NCI-H526 treated with DMSO at 0.1 percent for 48 hours (cell line): ENCODE measurements at regions not wholly inside any gene's neighbourhood (a gene's known extent, or its start where the extent isn't known, plus 50 kb on each side); places are given as distances from the start of the nearest gene placed in this dataset.

Experiments used
- DNase-seq: peaks from one replicate; lab custom pipeline; 2025; lab: John Stamatoyannopoulos, UW

DNA sequence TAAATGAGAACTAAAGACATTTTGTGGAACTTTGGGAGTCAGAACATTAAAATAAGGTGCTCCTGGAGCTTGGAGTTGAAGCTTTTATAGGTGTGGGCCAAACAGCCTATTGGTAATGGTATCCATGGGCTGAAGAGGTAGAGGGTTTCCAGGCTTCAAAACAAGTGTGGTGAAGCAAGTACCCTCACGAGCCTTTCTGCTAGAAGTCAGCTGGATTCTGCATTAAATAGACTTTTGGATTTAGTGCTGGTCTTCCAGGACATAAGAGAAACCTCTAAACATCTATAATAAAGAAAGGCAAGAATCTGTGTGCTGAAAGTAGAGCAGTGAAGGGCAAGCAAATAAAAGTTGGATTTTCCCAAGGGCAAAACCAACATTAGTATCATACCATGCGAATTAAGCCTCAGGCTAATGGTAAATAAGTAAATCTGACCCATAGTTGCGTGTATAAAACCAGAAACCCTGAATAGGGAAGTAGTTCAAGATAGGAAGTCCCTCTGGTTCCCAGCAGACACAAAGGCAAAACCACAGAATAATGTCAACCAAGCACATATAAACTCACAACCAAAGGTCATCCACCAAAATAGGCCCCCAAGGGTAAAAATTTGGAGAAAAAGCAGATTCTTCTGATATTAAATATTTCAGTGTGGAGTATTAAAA lies 306.3 kb downstream of the TLE4 start:
- no peak for DNase-seq

- DNase-seq: no peak
These were observed 296.9 kb downstream of the TLE4 start for GRCh38 chr9:79868567-79869189.

DNA sequence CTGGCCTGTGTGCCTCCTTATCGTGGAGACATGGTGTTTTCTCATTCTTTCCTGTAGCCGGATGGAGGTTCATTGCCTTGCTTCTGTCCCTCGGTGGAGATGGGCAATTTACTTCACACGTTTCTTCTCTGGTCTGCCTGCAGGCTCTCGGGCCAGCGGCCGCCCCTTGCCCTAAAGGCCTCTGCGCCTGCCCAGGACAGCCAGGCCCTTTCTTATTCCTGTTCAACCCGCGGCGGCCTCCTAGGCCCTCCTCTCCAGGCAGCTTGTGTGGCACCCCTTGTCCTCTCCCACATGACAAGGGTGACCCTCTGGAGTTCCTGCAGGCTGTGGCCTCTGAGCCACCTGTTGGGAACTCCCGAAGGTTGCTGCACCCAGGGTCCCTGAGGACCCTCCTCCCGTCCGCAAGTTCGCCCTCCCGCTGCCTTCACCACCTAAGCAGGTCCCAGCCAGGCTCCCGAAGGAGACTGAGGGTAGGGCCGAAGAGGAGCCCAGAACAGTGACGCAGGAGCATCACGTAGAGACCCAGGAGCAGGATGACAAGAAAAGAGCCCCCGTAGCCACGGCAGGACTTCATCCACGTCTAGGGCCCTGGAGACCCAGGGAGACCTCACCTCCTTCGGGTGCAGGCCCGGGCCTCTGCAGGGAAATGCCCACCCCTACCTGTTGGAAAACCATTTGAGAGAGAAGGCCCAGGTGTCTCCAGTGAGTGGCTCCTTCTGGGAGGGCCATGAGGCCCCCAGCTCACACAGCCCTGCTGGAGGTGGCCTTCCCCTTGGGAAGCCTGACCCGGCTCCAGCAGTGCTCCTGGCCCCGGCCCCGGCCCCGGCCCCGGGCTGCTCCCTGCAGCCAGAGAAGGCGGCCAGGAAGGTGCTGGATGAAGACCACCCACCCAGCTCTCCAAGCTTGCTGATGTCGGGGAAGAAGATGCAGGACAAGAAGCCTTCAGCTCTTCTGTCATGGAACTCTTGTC lies 291.4 kb downstream of the TLE4 start:
- no peak for DNase-seq

DNA sequence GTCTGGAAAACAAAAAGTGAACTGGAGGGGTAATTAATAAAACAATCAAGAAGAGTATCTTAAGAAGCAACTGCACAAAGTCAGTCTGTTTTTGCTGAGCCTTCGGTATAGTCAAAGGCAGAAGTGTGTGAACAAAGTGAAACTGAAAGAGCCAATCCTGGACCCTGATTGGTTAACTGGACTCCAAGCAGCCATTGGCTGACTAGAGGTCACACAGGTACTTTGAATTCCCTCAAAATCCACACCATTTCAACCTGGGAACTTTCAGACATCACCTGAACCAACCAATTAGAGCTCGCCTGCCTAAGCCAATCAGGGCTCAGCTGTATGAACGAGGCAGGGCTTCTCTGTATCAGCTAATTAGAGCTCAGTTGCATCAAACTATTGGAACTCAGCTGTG lies 286.7 kb downstream of the TLE4 start:
- no peak for DNase-seq

GRCh38 chr9:79857188-79857587 lies 285.4 kb downstream of the TLE4 start:
- DNase-seq: no peak

DNA sequence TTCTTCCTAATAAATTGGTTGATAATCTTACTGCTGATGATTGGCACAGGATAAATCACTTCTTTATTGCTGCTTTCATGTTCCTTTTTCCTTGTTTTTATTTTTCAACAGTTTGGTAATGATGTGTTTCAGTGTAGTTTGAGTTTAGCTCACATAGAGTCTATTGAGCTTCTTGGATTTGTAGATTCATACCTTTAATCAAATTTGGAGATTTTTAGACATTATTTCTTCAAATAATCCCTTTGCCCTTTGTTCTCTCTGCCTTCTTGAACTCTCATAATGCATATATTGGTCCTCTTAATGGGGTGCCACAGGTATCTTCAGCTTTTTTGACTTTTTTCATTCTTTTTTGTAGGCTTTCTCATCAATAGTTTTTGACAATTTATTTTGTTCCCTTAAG lies 275.3 kb downstream of the TLE4 start:
- no peak for DNase-seq

DNA sequence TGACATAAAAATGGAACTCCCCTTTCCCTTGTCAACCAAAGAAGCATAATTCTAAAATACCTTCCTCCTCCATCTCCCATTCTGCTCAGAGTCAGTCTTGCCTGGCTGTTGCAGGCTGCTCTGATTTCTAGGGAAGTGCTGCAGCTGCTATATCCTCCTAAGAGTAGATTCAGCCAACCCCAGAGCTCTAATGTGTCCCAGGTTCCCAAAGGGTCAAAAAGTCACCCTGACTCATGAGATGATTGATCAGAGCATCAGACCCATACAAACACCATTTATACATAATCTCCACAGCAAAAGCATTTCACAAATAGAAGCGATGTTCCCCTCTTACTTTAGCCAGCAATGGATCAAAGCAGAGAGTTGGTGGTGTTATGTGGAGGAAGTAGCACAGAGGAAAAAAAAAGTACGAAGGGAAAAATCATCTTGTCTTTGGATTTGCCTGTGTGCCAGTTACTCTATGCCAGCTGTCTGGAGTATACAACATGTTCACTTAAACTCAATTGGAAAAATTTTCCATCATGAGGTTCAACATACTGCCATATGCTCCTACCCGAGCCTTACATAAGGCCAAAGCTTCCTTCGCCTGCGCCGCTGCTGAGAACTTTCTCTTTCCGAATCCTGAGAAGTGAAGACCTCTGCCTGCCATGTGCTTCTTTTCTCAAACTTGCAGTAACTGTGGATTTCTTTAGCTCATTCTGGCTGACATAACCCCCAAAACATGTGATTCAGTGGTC lies 258.0 kb downstream of the TLE4 start:
- DNase-seq: no peak

- no peak for DNase-seq
These were observed 252.5 kb downstream of the TLE4 start for GRCh38 chr9:79824265-79824664.

DNA sequence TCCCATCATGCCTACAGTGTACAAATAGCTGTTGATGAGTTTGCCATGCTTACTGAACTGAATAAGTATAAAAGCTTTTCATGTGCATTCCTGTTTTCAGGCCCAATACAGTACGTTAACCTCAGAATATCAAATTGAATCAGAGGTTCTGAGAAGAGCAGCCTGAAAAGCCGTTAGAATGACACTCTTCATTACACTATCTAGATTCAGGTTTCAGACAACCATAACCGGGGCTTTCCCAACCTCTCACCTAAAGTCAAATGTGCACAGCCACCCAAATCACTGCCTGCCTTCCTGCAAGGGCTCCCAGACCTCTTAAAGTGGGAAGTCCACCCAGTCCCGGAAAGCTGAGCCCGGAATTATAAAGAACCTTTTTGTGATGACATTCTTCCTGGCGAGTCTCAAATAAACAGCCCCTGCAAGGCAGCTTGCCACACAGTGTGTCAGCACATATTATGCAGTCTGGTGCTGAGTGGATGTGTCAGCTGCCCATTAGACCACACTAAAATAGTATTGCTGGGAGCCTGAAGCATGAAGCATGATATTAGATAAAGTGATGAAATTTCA lies 245.8 kb downstream of the TLE4 start:
- DNase-seq: no peak

GRCh38 chr9:79813258-79813638 lies 241.5 kb downstream of the TLE4 start:
- DNase-seq: no peak

DNA sequence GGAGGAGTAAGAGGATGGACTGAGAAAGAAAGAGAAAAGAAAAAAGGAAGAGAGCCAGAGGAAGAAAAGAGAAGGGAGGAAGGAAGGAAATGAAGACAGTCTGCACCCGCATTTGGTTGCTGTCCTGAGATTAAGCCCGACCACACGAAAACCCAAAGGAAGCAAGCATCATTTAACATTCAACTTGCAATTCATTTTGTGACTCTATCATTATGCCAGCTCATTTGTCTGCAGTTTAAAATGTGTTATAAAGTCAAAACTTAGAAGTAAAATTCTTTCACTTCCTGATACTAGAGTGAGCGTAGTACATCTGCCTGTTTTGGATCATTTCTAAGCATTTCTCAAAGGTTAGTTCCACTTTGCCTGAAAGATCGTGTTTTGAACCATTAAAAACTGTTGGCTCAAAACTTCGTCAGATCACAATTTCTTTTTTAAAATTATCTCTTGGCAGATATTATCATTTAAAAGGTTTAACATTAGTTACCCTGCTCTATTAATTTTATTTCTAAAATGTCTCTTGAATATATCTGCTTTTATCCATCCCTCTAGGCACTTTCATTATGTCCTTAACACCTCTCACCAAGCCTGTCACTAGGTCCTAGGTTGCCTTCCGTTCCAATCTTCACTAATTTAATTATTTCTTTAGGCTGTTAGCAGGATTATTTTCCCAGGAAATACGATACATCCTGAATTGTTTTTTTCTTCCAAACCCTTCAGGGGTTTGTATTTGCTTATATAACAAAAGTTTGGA lies 240.9 kb downstream of the TLE4 start:
- DNase-seq: no peak

DNA sequence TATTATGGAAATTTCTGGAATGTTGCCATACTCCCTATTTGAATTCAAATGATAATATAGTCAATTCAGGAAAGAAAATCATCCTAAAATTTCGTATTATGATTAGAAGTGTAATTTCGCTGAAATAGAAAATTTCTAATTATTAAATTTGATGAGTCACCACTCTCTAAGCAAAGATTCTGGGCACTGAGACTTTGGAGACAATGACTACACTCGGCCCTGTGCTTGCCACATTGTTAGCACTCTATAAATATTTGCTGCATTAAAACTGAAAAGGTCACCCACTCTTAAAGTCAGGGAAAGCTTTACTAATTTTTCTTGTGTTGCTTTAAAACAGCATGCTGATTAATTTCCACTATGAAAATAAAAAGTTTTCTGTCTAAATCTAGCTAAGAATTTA lies 240.3 kb downstream of the TLE4 start:
- no peak for DNase-seq

- DNase-seq: no peak
These were observed 238.2 kb downstream of the TLE4 start for GRCh38 chr9:79809931-79810330.

DNA sequence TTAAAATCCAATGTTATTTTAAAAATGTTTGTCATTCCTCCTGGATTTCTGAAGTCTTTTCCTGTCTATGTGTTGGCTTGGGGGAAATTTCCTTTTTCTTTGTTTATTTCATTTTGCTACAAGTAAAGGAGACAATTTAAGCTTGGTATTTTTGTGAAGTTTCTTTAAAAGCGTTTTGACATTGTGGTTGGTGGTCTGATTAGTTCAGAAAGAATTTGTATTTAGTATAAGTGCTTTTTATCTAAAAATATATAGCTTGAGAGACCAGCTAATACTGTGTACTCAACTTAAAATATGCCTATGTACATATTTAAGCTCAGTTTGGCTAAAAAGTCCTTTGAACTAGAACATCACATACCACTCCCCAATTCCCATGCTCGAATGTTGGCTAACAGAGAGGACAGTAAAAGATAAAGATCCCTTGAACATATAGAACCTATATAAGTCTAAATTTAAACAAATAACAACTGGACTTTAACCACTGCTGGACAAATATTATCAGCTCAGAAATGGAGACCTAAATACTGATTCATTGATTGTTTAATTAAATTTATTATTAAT lies 237.6 kb downstream of the TLE4 start:
- no peak for DNase-seq

DNA sequence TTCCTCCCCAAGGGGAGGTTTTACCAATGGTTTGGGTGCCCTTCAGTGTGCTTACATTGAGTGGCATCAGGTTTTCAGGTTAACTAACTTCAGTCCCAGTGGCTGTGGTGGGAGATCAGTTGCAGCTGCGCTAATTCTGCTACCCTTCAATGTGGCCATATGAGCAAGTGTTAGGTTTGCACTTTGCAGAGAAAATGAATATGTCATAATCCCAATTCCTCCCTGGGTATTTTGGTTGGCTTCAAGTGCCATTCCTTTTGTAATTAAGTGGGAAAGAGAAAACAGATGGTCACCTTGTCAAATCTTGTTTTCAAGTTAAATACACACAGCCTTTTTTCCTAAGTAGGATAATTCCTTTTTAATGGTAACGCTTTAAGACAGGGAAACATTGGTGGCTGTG lies 236.2 kb downstream of the TLE4 start:
- DNase-seq: no peak

DNA sequence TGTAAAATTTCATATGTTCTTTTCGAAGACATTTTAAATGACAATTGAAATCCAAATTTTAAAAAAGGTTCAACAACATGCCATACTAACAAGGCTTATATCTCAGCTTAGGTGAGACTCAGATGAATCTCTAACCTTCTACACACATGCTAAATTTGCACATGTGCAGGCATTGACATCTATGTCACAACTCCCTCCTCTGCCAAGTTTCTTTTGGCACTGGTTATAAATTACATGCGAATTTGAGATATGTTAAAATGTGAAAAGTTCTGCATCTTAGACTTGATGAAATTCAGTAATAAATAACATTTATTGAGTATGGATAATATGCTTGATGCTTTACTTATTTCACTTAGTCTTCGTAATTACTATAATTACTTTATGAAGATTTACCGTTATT lies 234.3 kb downstream of the TLE4 start:
- no peak for DNase-seq

GRCh38 chr9:79801459-79801858 lies 229.7 kb downstream of the TLE4 start:
- DNase-seq: no peak

GRCh38 chr9:79800578-79800977 lies 228.8 kb downstream of the TLE4 start:
- no peak for DNase-seq

GRCh38 chr9:79799691-79800335 lies 228.0 kb downstream of the TLE4 start:
- no peak for DNase-seq

DNA sequence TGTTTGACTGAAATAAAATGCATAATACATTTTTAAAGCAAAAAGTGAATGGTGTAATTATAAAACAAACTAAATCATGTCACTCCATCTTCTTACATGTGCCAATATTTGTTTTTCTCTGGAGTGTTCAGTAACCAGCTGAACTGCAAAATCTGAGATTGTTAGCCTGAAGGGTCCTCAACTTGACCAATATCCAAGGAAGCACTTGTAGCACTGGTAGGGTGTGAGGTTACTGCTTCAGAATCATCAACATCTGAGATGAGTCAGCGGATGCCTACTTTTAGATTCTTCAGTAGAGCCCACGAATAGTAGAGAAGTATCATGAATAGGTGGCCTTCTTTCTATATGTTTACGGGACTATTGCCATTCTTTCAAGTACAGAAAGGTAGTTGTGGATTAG lies 226.7 kb downstream of the TLE4 start:
- DNase-seq: no peak
